ENCODE measurements at regions not wholly inside any gene's neighbourhood (a gene's known extent, or its start where the extent isn't known, plus 50 kb on each side); places are given as distances from the start of the nearest gene placed in this dataset.

DNA sequence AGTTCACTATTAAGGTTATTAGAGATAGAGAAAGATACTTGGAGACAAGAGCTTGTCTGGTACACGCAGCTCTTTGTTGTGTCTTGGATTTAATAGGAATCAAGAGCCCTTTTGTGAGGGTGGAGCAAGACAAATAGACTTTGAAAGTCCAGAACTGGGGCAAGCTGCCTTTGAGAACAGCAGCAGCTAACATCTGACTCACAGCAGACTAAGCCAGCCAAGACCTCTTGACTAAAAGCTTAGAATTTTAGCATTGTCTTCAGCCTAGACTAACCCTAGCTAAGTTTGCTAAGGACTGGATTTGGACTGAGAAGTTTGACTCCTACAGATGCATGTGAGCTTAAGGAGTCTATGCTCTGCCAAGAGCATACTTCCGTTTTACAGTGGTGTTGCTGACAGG lies 201.9 kb upstream of the RBM19 start:
- TF ChIP-seq, protein P1, sequence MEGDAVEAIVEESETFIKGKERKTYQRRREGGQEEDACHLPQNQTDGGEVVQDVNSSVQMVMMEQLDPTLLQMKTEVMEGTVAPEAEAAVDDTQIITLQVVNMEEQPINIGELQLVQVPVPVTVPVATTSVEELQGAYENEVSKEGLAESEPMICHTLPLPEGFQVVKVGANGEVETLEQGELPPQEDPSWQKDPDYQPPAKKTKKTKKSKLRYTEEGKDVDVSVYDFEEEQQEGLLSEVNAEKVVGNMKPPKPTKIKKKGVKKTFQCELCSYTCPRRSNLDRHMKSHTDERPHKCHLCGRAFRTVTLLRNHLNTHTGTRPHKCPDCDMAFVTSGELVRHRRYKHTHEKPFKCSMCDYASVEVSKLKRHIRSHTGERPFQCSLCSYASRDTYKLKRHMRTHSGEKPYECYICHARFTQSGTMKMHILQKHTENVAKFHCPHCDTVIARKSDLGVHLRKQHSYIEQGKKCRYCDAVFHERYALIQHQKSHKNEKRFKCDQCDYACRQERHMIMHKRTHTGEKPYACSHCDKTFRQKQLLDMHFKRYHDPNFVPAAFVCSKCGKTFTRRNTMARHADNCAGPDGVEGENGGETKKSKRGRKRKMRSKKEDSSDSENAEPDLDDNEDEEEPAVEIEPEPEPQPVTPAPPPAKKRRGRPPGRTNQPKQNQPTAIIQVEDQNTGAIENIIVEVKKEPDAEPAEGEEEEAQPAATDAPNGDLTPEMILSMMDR (conservative IDR thresholded peaks at IDR 0.05; ENCODE audit: low read length) = no peak
- no peak for TF ChIP-seq EZH2phosphoT487 (IDR thresholded peaks at IDR 0.05; ENCODE audit: borderline replicate concordance, low read depth, low read length)

Measured in OCI-LY7 (cell line).